ENCODE measurements at regions not wholly inside any gene's neighbourhood (a gene's known extent, or its start where the extent isn't known, plus 50 kb on each side); places are given as distances from the start of the nearest gene placed in this dataset.
"Not testable (repeated sequence)": the region's sequence is repeated elsewhere in the genome, so short reads cannot be mapped to it uniquely, and the experiment has no call there.

- Histone ChIP-seq H3K4me1 (no peaks in the 10 kb centered on the region), H3K4me3 (no peak overlapping the region), H3K27me3 (no peaks in the 10 kb centered on the region), H3K9me3 (no peaks in the 10 kb centered on the region), H3K27ac (no peak overlapping the region), H3K36me3 (no peaks in the 10 kb centered on the region)
- no peak for TF ChIP-seq EP300 (IDR thresholded peaks at IDR 0.05)
- no peak for TF ChIP-seq POLR2A (IDR thresholded peaks at IDR 0.05)
- no peak for ATAC-seq
- 85 to 86% methylated on average over 3 of the region's 3 CpGs for WGBS, 2 donors (ENCODE audit: low coverage in 1 of 2)
Measured at GRCh38 chr10:53063805-53064204, 291.2 kb upstream of the MBL2 start.

- no peak overlapping the region for H3K4me3 ChIP-seq
- ATAC-seq = no peak
Measured at GRCh38 chr10:53052521-53053164, 280.1 kb upstream of the MBL2 start.

GRCh38 chr10:53045315-53045714, 272.7 kb upstream of the MBL2 start:
- Histone ChIP-seq H3K9me3 (no peaks in the 10 kb centered on the region), H3K27me3 (no peaks in the 10 kb centered on the region), H3K27ac (no peak overlapping the region), H3K36me3 (no peaks in the 10 kb centered on the region), H3K4me1 (no peaks in the 10 kb centered on the region), H3K4me3 (no peak overlapping the region)
- no peak for TF ChIP-seq CTCF (IDR thresholded peaks at IDR 0.05)
- 65 to 89% methylated on average over 2 of the region's 2 CpGs for WGBS, 2 donors (ENCODE audit: low coverage in 1 of 2)
- ATAC-seq = no peak

More at GRCh38 chr10:53052521-53053164, 280.1 kb upstream of the MBL2 start:
- Histone ChIP-seq H3K27ac (no peak overlapping the region), H3K9me3 (no peaks in the 10 kb centered on the region), H3K36me3 (no peaks in the 10 kb centered on the region), H3K4me1 (no peaks in the 10 kb centered on the region), H3K27me3 (no peaks in the 10 kb centered on the region)
- TF ChIP-seq POLR2AphosphoS5 (IDR thresholded peaks at IDR 0.05) (no peak), EP300 (IDR thresholded peaks at IDR 0.05) (no peak), POLR2A (IDR thresholded peaks at IDR 0.05) (no peak), CTCF (IDR thresholded peaks at IDR 0.05) (no peak)
- 61 to 74% methylated on average over 4 to 6 of the region's 6 CpGs for WGBS, 2 donors (ENCODE audit: low coverage in 1 of 2)

GRCh38 chr10:53035823-53036222, 263.2 kb upstream of the MBL2 start:
- not testable (repeated sequence) for ATAC-seq, H3K36me3 ChIP-seq, H3K9me3 ChIP-seq, H3K27ac ChIP-seq, H3K4me3 ChIP-seq, H3K27me3 ChIP-seq, H3K4me1 ChIP-seq
- WGBS, 2 donors (ENCODE audit: low coverage in 1 of 2) = 85 to 86% methylated on average over 5 of the region's 5 CpGs

- no peak overlapping the region for H3K4me3 ChIP-seq
- H3K9me3 ChIP-seq = no peaks in the 10 kb centered on the region
- TF ChIP-seq CTCF (IDR thresholded peaks at IDR 0.05) = no peak
- TF ChIP-seq EP300 (IDR thresholded peaks at IDR 0.05) = no peak
- no peak for TF ChIP-seq POLR2A (IDR thresholded peaks at IDR 0.05)
- no peak for TF ChIP-seq POLR2AphosphoS5 (IDR thresholded peaks at IDR 0.05)
- no peak for ATAC-seq
- no peaks in the 10 kb centered on the region for H3K27me3 ChIP-seq
- 60 to 69% methylated on average over 2 of the region's 2 CpGs for WGBS, 2 donors (ENCODE audit: low coverage in 1 of 2)
- no peaks in the 10 kb centered on the region for H3K36me3 ChIP-seq
- H3K4me1 ChIP-seq = no peaks in the 10 kb centered on the region
- H3K27ac ChIP-seq = no peak overlapping the region
Measured at GRCh38 chr10:53033396-53033795, 260.8 kb upstream of the MBL2 start.

GRCh38 chr10:53029872-53030849, 257.6 kb upstream of the MBL2 start:
- ATAC-seq, H3K9me3 ChIP-seq, H3K4me3 ChIP-seq, H3K27me3 ChIP-seq, H3K36me3 ChIP-seq, H3K4me1 ChIP-seq, H3K27ac ChIP-seq: not testable (repeated sequence)
- 45 to 63% methylated on average over 8 of the region's 8 CpGs for WGBS, 2 donors (ENCODE audit: low coverage in 1 of 2)

All from gastroesophageal sphincter (tissue), 4 donors.